Spinal cord (tissue), 9 donors: ENCODE measurements at regions not wholly inside any gene's neighbourhood (a gene's known extent, or its start where the extent isn't known, plus 50 kb on each side); places are given as distances from the start of the nearest gene placed in this dataset.
A peak's percentile ranks its signal among the peaks of the same experiment; 100 is the strongest.

Source experiments
- DNase-seq, 6 donors: peaks; one replicate each; pipeline versions ENCODE4 v3.0.0 to v3.0.0-alpha.2; 2013 to 2015; ENCODE audit warnings: low spot score in 6 of 6, low read depth in 4 of 6
- H3K27ac ChIP-seq: one replicate; pipeline ENCODE4 v1.5.1; 2013; ENCODE audit warnings: low read depth, low read length, control low read depth
- H3K27me3 ChIP-seq: one replicate; pipeline ENCODE4 v1.6.1; 2013; ENCODE audit warnings: low read length; ENCODE audit not compliant: control insufficient read depth, insufficient read depth
- H3K36me3 ChIP-seq: one replicate; pipeline ENCODE4 v1.6.1; 2013; ENCODE audit warnings: low read length; ENCODE audit not compliant: control insufficient read depth, insufficient read depth
- H3K4me1 ChIP-seq: one replicate; pipeline ENCODE4 v1.6.1; 2013; ENCODE audit warnings: low read length; ENCODE audit not compliant: control insufficient read depth, insufficient read depth
- H3K4me3 ChIP-seq: one replicate; pipeline ENCODE4 v1.5.1; 2013; ENCODE audit warnings: low read depth, low read length, control low read depth
- H3K9me3 ChIP-seq: one replicate; pipeline ENCODE4 v1.6.1; 2013; ENCODE audit warnings: low read length; ENCODE audit not compliant: control insufficient read depth, insufficient read depth
- WGBS: methylation state at CpG from one replicate; pipeline ENCODE4 v1.1.5; 2013; ENCODE audit warnings: missing lambda C conversion rate; ENCODE audit not compliant: insufficient coverage; 5-methylcytosine and 5-hydroxymethylcytosine counted together
- donor health status: healthy.

DNA sequence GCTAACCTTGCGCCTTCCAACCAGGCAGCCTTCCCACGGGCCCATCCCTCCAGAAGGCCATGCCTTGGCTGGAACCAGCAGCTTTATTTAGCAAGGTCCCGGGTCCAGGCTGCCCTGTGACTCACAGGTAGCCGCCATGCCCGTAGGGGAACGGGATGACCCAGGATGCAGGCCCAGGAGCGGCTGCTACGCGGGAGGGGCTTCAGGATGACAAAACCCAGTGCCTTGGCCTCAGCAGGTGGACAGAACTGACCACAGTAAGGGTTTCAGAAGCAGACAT lies 63.3 kb downstream of the RTP5 start:
- Histone ChIP-seq H3K36me3 (peaks cover 20% of the 10 kb centered on the region), H3K9me3 (no peaks in the 10 kb centered on the region), H3K27ac (peak overlapping the region; percentile 81), H3K4me1 (peaks cover 28% of the 10 kb centered on the region), H3K4me3 (no peak overlapping the region), H3K27me3 (no peaks in the 10 kb centered on the region)
- WGBS: 92% methylated on average over 9 of the region's 9 CpGs
- DNase-seq: no peak

DNA sequence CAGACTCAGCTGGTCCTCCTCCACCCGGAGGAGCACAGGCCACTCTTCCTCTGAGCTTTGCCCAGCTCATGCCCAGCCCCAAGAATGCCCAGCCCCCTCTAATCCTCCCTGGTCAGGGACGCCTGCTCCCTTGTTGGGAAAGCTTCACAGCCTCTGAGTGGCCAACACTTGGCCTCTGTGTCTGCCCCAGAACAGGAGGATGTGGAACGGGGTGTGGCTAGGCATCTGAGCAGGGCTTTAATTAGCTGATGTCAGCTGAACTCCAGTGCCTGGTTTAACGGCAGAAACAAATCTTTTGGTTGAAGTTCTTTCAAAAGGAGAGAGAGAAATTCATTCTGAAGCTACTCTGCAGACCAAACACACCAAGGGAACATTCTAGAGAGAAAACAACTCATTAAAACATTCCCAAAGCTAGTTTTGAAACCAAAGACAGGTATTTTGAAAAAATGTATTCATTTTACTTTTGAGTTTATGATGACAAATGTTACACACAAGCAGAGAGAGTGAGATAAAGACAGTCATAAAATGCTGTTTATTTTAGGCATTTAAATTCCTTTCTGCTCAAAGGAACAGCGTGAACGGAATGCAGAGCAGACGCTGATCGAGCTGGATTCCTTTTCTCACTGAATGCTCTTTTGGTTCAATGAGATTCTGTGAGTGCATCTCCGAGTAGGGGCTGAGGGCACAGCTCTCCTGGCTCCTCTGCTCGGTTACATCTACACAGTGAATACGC lies 63.8 kb downstream of the RTP5 start:
- Histone ChIP-seq H3K4me3 (no peak overlapping the region), H3K27me3 (no peaks in the 10 kb centered on the region), H3K4me1 (peaks cover 28% of the 10 kb centered on the region), H3K27ac (peak overlapping the region; percentile 81), H3K9me3 (no peaks in the 10 kb centered on the region), H3K36me3 (peaks cover 20% of the 10 kb centered on the region)
- WGBS: 24% methylated on average over 10 of the region's 11 CpGs
- peak in 5 of 6 donors; percentile 26 to 85 (median 47) for DNase-seq

DNA sequence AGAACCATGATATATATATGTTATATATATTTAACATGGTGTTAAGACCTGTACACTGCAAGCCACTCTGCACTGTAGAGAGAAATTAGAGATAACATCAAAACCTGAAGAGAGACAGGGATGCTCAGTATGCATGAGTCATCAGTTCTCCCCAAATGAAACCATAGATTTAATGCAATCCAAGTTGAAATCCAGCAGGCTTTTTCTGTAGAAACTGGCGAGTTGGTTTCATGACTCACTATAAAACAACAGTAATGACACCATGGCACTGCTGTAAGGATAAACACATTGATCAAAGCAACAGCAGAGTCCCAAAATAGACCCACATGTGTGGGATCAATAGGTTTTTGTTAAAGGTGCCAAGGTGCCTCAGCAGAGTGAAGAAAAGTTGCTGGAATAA lies 65.8 kb downstream of the RTP5 start:
- peaks cover 28% of the 10 kb centered on the region for H3K4me1 ChIP-seq
- H3K4me3 ChIP-seq: no peak overlapping the region
- H3K36me3 ChIP-seq: peaks cover 20% of the 10 kb centered on the region
- no peaks in the 10 kb centered on the region for H3K27me3 ChIP-seq
- no peak for DNase-seq
- WGBS: no CpG with 5 or more reads among the region's 1 CpG
- no peak overlapping the region for H3K27ac ChIP-seq
- H3K9me3 ChIP-seq: no peaks in the 10 kb centered on the region

DNA sequence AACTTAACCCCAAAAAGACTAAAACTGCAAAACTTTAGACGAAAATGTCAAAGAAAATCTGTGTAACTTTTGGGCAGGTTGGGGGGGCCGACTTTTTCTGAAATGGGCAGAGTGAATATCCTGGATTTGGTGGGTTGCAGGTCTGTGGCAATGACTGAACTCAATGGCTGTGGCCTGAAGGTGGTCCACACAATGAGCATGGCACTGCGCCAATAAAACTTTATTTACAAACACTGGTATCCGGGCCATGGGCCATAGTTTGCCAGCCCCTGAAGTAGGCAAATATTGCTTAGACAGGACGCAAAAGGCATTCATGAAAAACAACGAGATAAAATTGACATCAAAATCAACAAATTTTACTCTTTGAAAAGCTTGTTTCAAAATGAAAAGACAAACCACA lies 66.2 kb downstream of the RTP5 start:
- Histone ChIP-seq H3K27me3 (no peaks in the 10 kb centered on the region), H3K4me3 (no peak overlapping the region), H3K36me3 (peaks cover 20% of the 10 kb centered on the region), H3K4me1 (peaks cover 28% of the 10 kb centered on the region), H3K9me3 (no peaks in the 10 kb centered on the region), H3K27ac (no peak overlapping the region)
- DNase-seq: no peak
- 91% methylated on average over 5 of the region's 6 CpGs for WGBS

DNA sequence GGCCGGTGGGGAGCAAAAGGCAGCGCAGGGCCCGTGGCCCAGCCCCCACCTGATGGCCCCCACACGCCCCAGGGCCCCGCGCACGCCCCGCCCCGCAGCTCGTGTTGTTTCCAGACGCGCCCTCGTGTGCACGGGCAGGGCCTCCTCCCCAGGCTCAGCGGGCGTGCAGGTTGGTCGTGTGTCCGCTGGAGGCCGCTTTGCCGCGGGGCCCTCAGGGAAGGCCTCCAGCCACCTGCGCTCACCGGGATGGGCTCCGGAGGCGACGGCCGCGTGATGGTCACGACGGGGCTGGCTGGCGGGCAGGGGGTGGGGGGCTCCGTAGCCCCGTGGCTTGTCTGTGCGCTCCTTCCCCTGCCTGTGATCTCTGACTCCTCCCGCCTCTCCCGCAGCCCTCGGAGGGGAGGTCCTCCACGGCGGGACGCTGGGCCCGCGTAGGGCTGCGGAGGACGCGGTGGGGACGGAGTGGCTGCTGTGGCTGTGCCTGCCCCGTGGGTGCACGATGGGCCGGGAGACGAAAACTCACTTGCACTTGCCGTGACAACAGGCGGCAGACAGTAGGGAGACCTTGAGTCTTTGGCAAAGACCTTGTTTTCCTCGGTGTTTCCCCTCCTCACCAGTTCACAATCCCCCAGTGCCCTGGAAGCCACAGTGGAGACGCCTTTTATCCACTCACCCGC lies 67.1 kb downstream of the RTP5 start:
- no peak overlapping the region for H3K27ac ChIP-seq
- H3K27me3 ChIP-seq: no peaks in the 10 kb centered on the region
- WGBS: 62% methylated on average over 52 of the region's 55 CpGs
- no peak for DNase-seq
- no peak overlapping the region for H3K4me3 ChIP-seq
- H3K4me1 ChIP-seq: peaks cover 29% of the 10 kb centered on the region
- no peaks in the 10 kb centered on the region for H3K9me3 ChIP-seq
- H3K36me3 ChIP-seq: peaks cover 14% of the 10 kb centered on the region

DNA sequence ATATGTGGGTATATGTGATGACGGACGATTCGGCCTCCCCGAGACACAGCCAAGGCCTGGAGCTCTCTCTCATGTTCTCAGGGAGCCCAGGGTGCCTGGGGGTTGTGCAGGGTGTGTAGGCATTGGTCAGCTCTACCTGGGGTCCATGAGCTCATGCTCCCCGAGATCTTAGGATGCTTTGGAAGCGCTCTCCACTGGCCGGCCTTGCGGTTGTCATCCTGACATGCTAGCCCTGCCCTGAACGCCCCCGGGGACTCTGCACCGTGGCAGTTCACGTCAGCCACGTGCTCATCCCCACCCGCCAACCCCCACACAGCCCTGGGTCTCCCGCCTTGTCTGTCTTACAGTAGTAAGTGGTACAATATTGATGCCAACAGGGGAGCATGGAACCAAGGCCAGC lies 67.8 kb downstream of the RTP5 start:
- no peak overlapping the region for H3K27ac ChIP-seq
- H3K9me3 ChIP-seq: no peaks in the 10 kb centered on the region
- no peak overlapping the region for H3K4me3 ChIP-seq
- H3K4me1 ChIP-seq: peaks cover 28% of the 10 kb centered on the region
- no peak for DNase-seq
- WGBS: 97% methylated on average over 7 of the region's 15 CpGs
- H3K36me3 ChIP-seq: peaks cover 11% of the 10 kb centered on the region
- H3K27me3 ChIP-seq: no peaks in the 10 kb centered on the region

DNA sequence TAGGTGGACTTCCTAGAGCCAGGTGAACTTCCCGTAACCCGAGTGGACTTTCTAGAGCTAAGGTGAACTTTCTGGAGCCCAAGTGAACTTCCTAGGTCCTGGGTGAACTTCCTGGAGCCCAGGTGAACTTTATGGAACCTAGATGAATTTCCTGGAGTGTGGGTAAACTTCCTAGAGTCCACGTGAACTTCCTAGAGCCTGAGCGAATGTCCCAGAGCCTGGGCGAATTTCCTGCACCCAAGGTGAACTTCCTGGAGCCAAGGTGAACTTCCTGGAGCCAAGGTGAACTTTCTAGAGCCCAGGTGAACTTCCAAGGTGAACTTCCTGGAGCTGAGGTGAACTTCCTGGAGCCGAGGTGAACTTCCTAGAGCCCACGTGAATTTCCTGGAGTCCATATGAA lies 70.0 kb downstream of the RTP5 start:
- Histone ChIP-seq H3K36me3 (peaks cover 10% of the 10 kb centered on the region), H3K27me3 (no peaks in the 10 kb centered on the region), H3K27ac (no peak overlapping the region), H3K4me1 (peaks cover 14% of the 10 kb centered on the region), H3K9me3 (no peaks in the 10 kb centered on the region), H3K4me3 (no peak overlapping the region)
- 94% methylated on average over 7 of the region's 7 CpGs for WGBS
- DNase-seq: no peak

DNA sequence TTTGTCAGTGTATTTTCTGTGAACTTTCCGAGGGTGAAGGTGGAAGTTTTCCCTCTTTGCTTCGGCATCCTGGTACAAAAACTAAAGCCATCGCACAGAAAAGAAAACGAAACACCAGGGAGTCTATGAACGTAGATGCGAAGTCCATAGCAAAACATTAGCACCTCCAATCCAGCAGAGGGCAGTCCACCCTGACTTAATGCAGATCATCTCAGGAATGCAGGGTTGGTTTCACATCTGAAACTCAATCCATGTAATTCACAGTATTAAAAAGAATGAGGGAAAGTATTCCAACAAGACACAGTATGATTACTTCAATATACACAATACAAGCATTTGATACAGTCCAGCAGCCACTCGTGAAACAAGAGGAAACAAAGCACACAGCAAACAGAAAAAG lies 70.8 kb downstream of the RTP5 start:
- Histone ChIP-seq H3K4me1 (peaks cover 11% of the 10 kb centered on the region), H3K9me3 (no peaks in the 10 kb centered on the region), H3K27me3 (no peaks in the 10 kb centered on the region), H3K36me3 (peaks cover 16% of the 10 kb centered on the region), H3K27ac (no peak overlapping the region), H3K4me3 (no peak overlapping the region)
- no peak for DNase-seq
- 84% methylated on average over 7 of the region's 7 CpGs for WGBS

DNA sequence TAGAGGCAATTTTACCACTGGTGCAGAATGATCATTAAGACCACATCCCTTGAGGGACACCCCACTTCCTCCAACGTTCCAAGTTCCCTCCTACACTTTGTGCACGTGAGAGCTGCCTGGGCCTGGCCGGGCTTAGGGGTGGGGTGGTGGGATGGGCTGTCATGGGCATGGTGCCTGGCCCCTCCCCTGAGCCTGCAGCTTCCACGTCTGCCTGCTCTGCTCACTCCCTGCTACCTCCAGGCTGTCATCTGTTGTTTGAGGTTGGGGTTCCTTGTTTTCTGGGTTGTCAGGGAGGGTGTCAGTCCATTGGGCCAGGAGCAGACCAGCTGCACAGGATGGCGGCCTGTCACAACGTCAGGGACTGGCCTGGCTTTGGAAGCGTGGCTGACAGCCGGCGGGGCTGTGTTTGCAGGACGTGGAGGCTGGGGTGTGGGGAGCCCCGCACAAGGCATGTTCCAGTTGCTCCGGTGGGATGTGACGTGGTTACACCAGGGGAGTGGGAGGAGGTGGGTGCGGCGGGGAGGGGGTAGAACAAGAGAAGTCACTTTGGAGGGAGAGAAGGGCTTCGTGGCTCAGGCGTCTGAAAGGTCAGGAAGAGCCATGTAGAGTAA lies 72.3 kb downstream of the RTP5 start:
- WGBS: 76% methylated on average over 14 of the region's 17 CpGs
- H3K27me3 ChIP-seq: no peaks in the 10 kb centered on the region
- peaks cover 16% of the 10 kb centered on the region for H3K36me3 ChIP-seq
- peaks cover 11% of the 10 kb centered on the region for H3K4me1 ChIP-seq
- no peak for DNase-seq
- H3K9me3 ChIP-seq: no peaks in the 10 kb centered on the region
- H3K27ac ChIP-seq: no peak overlapping the region
- H3K4me3 ChIP-seq: no peak overlapping the region
